WERI-Rb-1 (cell line): ENCODE measurements at regions not wholly inside any gene's neighbourhood (a gene's known extent, or its start where the extent isn't known, plus 50 kb on each side); places are given as distances from the start of the nearest gene placed in this dataset.

Experiments
- DNase-seq: peaks from one replicate; pipeline ENCODE4 v3.0.0-alpha.2; 2020
- H3K27ac ChIP-seq: fragments of 250-450 bp; sonication (Bioruptor Pico); 2 replicates; pipeline ENCODE4 v1.5.1; 2020; ENCODE audit warnings: mild to moderate bottlenecking, moderate library complexity
- H3K27me3 ChIP-seq: fragments of 250-450 bp; sonication (Bioruptor Pico); 2 replicates; pipeline ENCODE4 v1.5.1; 2021; ENCODE audit warnings: mild to moderate bottlenecking, low read depth, moderate library complexity; ENCODE audit not compliant: insufficient read depth, severe bottlenecking
- H3K36me3 ChIP-seq: fragments of 250-450 bp; sonication (Bioruptor Pico); 2 replicates; pipeline ENCODE4 v1.5.1; 2020; ENCODE audit warnings: mild to moderate bottlenecking, moderate library complexity
- H3K4me3 ChIP-seq: 2 replicates; pipeline ENCODE4 v1.5.1; 2011; ENCODE audit warnings: low read depth, mild to moderate bottlenecking, control low read depth, low read length
- H3K9me3 ChIP-seq: fragments of 250-450 bp; sonication (Bioruptor Pico); 2 replicates; pipeline ENCODE4 v1.5.1; 2021; ENCODE audit warnings: mild to moderate bottlenecking, moderate library complexity; ENCODE audit not compliant: severe bottlenecking
- TF ChIP-seq, protein P1 (sequence below): IDR thresholded peaks from 2 replicates; pipeline ENCODE4 v1.5.1; 2011; ENCODE audit warnings: low read depth, mild to moderate bottlenecking, control low read depth, inconsistent platforms, low read length

DNA sequence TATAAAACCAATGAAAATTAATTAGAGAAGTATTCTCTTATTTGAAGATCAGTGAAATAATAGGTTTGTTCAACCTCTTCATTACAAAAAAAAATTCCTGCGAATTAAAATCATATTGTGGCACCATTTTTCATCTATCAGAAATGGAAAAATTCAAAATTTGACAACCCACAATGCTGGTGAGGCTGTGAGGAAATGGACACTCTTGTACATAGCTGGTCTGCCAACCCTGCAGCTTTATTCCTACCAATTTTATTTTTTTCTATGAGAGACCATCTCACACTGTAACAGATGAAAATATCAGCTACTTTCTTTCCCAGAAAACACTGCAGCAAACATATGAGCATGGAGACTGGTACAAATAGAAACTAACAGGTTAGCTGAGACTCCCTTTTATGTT is 208.8 kb upstream of the SEMA3E start:
- no peak for DNase-seq
- TF ChIP-seq, protein P1, sequence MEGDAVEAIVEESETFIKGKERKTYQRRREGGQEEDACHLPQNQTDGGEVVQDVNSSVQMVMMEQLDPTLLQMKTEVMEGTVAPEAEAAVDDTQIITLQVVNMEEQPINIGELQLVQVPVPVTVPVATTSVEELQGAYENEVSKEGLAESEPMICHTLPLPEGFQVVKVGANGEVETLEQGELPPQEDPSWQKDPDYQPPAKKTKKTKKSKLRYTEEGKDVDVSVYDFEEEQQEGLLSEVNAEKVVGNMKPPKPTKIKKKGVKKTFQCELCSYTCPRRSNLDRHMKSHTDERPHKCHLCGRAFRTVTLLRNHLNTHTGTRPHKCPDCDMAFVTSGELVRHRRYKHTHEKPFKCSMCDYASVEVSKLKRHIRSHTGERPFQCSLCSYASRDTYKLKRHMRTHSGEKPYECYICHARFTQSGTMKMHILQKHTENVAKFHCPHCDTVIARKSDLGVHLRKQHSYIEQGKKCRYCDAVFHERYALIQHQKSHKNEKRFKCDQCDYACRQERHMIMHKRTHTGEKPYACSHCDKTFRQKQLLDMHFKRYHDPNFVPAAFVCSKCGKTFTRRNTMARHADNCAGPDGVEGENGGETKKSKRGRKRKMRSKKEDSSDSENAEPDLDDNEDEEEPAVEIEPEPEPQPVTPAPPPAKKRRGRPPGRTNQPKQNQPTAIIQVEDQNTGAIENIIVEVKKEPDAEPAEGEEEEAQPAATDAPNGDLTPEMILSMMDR: no peak
- H3K27me3 ChIP-seq: no peaks in the 10 kb centered on the region
- no peaks in the 10 kb centered on the region for H3K36me3 ChIP-seq
- no peak overlapping the region for H3K27ac ChIP-seq
- H3K9me3 ChIP-seq: no peaks in the 10 kb centered on the region
- no peak overlapping the region for H3K4me3 ChIP-seq

DNA sequence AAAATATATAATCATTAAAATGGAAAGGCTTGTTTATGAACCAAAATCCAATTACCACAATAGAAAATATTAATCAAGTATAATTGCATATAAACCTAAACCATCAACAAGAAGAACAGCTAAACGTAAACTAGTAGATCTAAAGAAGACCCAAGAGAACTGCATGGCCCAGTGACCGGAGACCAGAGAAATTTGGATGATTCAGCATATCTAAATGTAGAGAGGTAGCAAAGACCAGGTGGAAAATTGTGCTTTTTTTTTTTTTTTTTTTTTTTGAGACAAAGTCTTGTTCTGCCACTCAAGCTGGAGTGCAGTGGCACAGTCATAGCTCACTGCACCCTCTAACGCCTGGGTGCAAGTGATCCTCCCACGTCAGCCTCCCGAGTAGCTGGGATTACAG is 207.2 kb upstream of the SEMA3E start:
- no peak for DNase-seq
- H3K4me3 ChIP-seq: no peak overlapping the region
- H3K9me3 ChIP-seq: no peaks in the 10 kb centered on the region
- no peaks in the 10 kb centered on the region for H3K27me3 ChIP-seq
- TF ChIP-seq, protein P1: no peak
- H3K27ac ChIP-seq: no peak overlapping the region
- no peaks in the 10 kb centered on the region for H3K36me3 ChIP-seq

DNA sequence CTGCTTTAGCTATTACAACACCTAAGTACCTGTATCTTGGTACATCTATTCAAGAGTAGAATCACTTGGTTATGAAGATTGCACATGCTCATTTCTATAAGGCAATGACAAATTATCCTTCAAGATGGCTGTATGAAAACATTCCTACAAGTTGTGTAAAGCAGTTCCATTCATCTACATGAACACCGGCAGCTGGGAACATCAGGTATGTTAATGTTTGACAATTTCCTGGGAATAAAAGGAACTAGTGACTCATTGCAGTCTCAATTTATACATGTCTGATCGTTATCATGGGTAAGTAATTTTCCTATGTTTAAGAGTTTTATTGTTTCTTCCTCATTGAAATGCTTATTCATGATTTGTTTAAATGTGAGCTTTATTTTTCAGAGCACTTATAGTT is 203.2 kb upstream of the SEMA3E start:
- H3K36me3 ChIP-seq: no peaks in the 10 kb centered on the region
- no peaks in the 10 kb centered on the region for H3K27me3 ChIP-seq
- no peak for DNase-seq
- TF ChIP-seq, protein P1: no peak
- no peak overlapping the region for H3K27ac ChIP-seq
- no peaks in the 10 kb centered on the region for H3K9me3 ChIP-seq
- H3K4me3 ChIP-seq: no peak overlapping the region

DNA sequence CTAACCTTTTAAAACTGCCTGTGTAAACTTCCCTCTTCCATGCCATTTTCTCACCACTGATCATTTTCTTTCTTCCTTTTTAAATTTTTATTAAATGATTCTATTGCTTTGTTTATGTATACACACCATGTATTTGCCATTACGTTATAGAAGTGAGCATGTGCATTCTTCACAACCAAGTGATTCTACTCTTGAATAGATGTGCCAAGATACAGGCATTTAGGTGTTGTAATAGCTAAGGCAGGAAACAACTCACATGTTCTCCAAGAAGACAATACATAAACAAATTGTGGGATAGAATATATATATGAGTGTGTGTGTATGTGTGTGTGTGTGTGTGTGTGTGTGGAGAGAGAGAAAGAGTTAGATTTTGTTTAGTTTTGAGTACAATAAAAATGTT is 202.6 kb upstream of the SEMA3E start:
- no peak for DNase-seq
- H3K9me3 ChIP-seq: no peaks in the 10 kb centered on the region
- TF ChIP-seq, protein P1: no peak

DNA sequence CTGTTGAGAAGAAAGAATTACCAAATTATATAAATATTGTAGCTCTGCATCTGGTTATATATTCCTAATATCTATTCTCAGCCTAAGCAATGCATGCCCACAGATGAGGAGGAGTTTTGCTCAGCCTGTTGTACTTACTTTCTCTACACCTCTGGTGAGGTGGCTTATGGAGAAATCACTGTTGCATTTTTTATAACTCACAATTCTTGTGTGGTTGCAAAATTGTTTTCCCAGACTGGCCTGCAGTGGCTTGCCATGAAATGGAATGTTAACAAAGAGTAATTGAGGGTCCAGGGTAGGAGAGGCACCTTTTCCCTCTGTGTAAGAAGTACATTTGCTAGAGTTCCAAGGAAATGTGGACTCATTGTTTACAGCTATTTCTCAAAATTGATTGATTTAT is 202.0 kb upstream of the SEMA3E start:
- no peaks in the 10 kb centered on the region for H3K9me3 ChIP-seq
- H3K36me3 ChIP-seq: no peaks in the 10 kb centered on the region
- H3K4me3 ChIP-seq: no peak overlapping the region
- DNase-seq: no peak
- H3K27me3 ChIP-seq: no peaks in the 10 kb centered on the region
- no peak overlapping the region for H3K27ac ChIP-seq
- TF ChIP-seq, protein P1: no peak

More for the DNA sequence above, 202.6 kb upstream of the SEMA3E start:
- H3K4me3 ChIP-seq: no peak overlapping the region
- H3K36me3 ChIP-seq: no peaks in the 10 kb centered on the region
- H3K27me3 ChIP-seq: no peaks in the 10 kb centered on the region
- H3K27ac ChIP-seq: no peak overlapping the region

DNA sequence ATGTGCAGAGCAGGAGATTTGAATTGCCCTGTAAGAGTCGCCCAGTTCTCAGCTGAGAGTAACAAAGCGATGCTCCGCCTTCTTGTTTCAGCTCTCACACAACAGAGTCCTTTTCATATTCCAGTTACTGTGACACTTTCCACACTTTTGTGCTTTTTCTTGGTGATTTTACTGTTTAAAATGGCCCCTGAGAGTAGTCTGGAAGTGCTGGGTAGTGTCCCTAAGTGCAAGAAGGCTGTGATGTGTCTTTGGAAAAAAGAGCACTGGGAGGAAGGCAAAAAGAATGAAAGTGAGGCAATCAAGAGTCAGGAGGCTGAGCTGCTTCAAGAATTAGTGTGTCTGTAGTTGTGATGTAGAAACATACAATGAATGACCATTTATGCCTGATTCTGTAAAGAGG is 201.2 kb upstream of the SEMA3E start:
- no peak overlapping the region for H3K27ac ChIP-seq
- H3K9me3 ChIP-seq: no peaks in the 10 kb centered on the region
- no peak overlapping the region for H3K4me3 ChIP-seq
- no peaks in the 10 kb centered on the region for H3K36me3 ChIP-seq
- no peaks in the 10 kb centered on the region for H3K27me3 ChIP-seq
- TF ChIP-seq, protein P1: no peak
- no peak for DNase-seq
